HG02798 (cell line): ENCODE measurements at regions not wholly inside any gene's neighbourhood (a gene's known extent, or its start where the extent isn't known, plus 50 kb on each side); places are given as distances from the start of the nearest gene placed in this dataset.
A peak's percentile ranks its signal among the peaks of the same experiment; 100 is the strongest.

Experiments used
- ATAC-seq: cut with Tn5 transposase; IDR thresholded peaks from one replicate; pipeline ENCODE4 v1.9.1; 2021; ENCODE audit warnings: mild to moderate bottlenecking; ENCODE audit not compliant: unreplicated experiment, poor library complexity

- no peak for ATAC-seq
These were observed 1044.5 kb upstream of the POU3F3 start for GRCh38 chr2:103809415-103809814.

- no peak for ATAC-seq
These were observed 1043.9 kb upstream of the POU3F3 start for GRCh38 chr2:103809941-103810441.

GRCh38 chr2:103810875-103811274 is 1043.0 kb upstream of the POU3F3 start:
- no peak for ATAC-seq

- ATAC-seq, result no peak
These were observed 1039.9 kb upstream of the POU3F3 start for GRCh38 chr2:103814016-103814415.

- no peak for ATAC-seq
These were observed 1038.2 kb upstream of the POU3F3 start for GRCh38 chr2:103815731-103816130.

- no peak for ATAC-seq
These were observed 1036.2 kb upstream of the POU3F3 start for GRCh38 chr2:103817746-103818145.

GRCh38 chr2:103818176-103818575 is 1035.7 kb upstream of the POU3F3 start:
- no peak for ATAC-seq

- no peak for ATAC-seq
These were observed 1034.3 kb upstream of the POU3F3 start for GRCh38 chr2:103819599-103819998.

- ATAC-seq, result no peak
These were observed 1030.1 kb upstream of the POU3F3 start for GRCh38 chr2:103823847-103824246.

GRCh38 chr2:103847276-103847675 is 1006.6 kb upstream of the POU3F3 start:
- ATAC-seq, result no peak

GRCh38 chr2:103859238-103859637 is 994.7 kb upstream of the POU3F3 start:
- ATAC-seq, result no peak

GRCh38 chr2:103860016-103860415 is 993.9 kb upstream of the POU3F3 start:
- ATAC-seq, result peak; percentile 42

GRCh38 chr2:103868396-103868795 is 985.5 kb upstream of the POU3F3 start:
- ATAC-seq, result no peak

GRCh38 chr2:103873716-103874351 is 980.1 kb upstream of the POU3F3 start:
- no peak for ATAC-seq

GRCh38 chr2:103875131-103875530 is 978.8 kb upstream of the POU3F3 start:
- ATAC-seq, result no peak

- ATAC-seq, result no peak
These were observed 978.4 kb upstream of the POU3F3 start for GRCh38 chr2:103875531-103875930.

GRCh38 chr2:103876611-103877010 is 977.3 kb upstream of the POU3F3 start:
- ATAC-seq, result no peak

GRCh38 chr2:103879101-103879500 is 974.8 kb upstream of the POU3F3 start:
- ATAC-seq, result no peak

GRCh38 chr2:103880081-103880834 is 973.7 kb upstream of the POU3F3 start:
- no peak for ATAC-seq

GRCh38 chr2:103887625-103888024 is 966.3 kb upstream of the POU3F3 start:
- no peak for ATAC-seq

- no peak for ATAC-seq
These were observed 957.7 kb upstream of the POU3F3 start for GRCh38 chr2:103896182-103896581.

GRCh38 chr2:103898561-103898960 is 955.4 kb upstream of the POU3F3 start:
- ATAC-seq, result no peak
